ENCODE measurements at regions not wholly inside any gene's neighbourhood (a gene's known extent, or its start where the extent isn't known, plus 50 kb on each side); places are given as distances from the start of the nearest gene placed in this dataset.

- Histone ChIP-seq H3K27ac (no peak overlapping the region), H3K4me3 (no peak overlapping the region)
Observed at GRCh38 chr20:12673352-12673751, 335.4 kb upstream of the SPTLC3 start.

- no peak overlapping the region for H3K27ac ChIP-seq
- no peak overlapping the region for H3K4me3 ChIP-seq
Observed at GRCh38 chr20:12677925-12678324, 330.8 kb upstream of the SPTLC3 start.

GRCh38 chr20:12679447-12679846, 329.3 kb upstream of the SPTLC3 start:
- Histone ChIP-seq H3K4me3 (no peak overlapping the region), H3K27ac (no peak overlapping the region)

GRCh38 chr20:12682613-12683012, 326.2 kb upstream of the SPTLC3 start:
- Histone ChIP-seq H3K27ac (no peak overlapping the region), H3K4me3 (no peak overlapping the region)

GRCh38 chr20:12687476-12687875, 321.3 kb upstream of the SPTLC3 start:
- H3K27ac ChIP-seq: no peak overlapping the region

GRCh38 chr20:12695937-12696336, 312.8 kb upstream of the SPTLC3 start:
- H3K4me3 ChIP-seq: no peak overlapping the region

More at GRCh38 chr20:12687476-12687875, 321.3 kb upstream of the SPTLC3 start:
- no peak overlapping the region for H3K4me3 ChIP-seq

GRCh38 chr20:12698817-12699216, 310.0 kb upstream of the SPTLC3 start:
- no peak overlapping the region for H3K4me3 ChIP-seq
- no peak overlapping the region for H3K27ac ChIP-seq

More at GRCh38 chr20:12695937-12696336, 312.8 kb upstream of the SPTLC3 start:
- no peak overlapping the region for H3K27ac ChIP-seq

GRCh38 chr20:12699374-12700228, 309.2 kb upstream of the SPTLC3 start:
- H3K27ac ChIP-seq: no peak overlapping the region
- H3K4me3 ChIP-seq: no peak overlapping the region

- no peak overlapping the region for H3K27ac ChIP-seq
- no peak overlapping the region for H3K4me3 ChIP-seq
Observed at GRCh38 chr20:12700701-12701100, 308.1 kb upstream of the SPTLC3 start.

- Histone ChIP-seq H3K27ac (no peak overlapping the region), H3K4me3 (no peak overlapping the region)
Observed at GRCh38 chr20:12702312-12702711, 306.5 kb upstream of the SPTLC3 start.

GRCh38 chr20:12715371-12715770, 293.4 kb upstream of the SPTLC3 start:
- Histone ChIP-seq H3K27ac (no peak overlapping the region), H3K4me3 (no peak overlapping the region)

GRCh38 chr20:12715991-12716680, 292.6 kb upstream of the SPTLC3 start:
- Histone ChIP-seq H3K4me3 (no peak overlapping the region), H3K27ac (no peak overlapping the region)

- Histone ChIP-seq H3K4me3 (no peak overlapping the region), H3K27ac (no peak overlapping the region)
Observed at GRCh38 chr20:12717061-12717460, 291.7 kb upstream of the SPTLC3 start.

GRCh38 chr20:12718619-12719018, 290.2 kb upstream of the SPTLC3 start:
- no peak overlapping the region for H3K27ac ChIP-seq
- no peak overlapping the region for H3K4me3 ChIP-seq

GRCh38 chr20:12721636-12722035, 287.1 kb upstream of the SPTLC3 start:
- Histone ChIP-seq H3K27ac (no peak overlapping the region), H3K4me3 (no peak overlapping the region)

GRCh38 chr20:12722091-12722490, 286.7 kb upstream of the SPTLC3 start:
- Histone ChIP-seq H3K27ac (no peak overlapping the region), H3K4me3 (no peak overlapping the region)

- Histone ChIP-seq H3K27ac (no peak overlapping the region), H3K4me3 (no peak overlapping the region)
Observed at GRCh38 chr20:12723811-12724210, 285.0 kb upstream of the SPTLC3 start.

- no peak overlapping the region for H3K4me3 ChIP-seq
- H3K27ac ChIP-seq: no peak overlapping the region
Observed at GRCh38 chr20:12728782-12729181, 280.0 kb upstream of the SPTLC3 start.

GRCh38 chr20:12729326-12729725, 279.4 kb upstream of the SPTLC3 start:
- Histone ChIP-seq H3K4me3 (no peak overlapping the region), H3K27ac (no peak overlapping the region)

- no peak overlapping the region for H3K4me3 ChIP-seq
- H3K27ac ChIP-seq: no peak overlapping the region
Observed at GRCh38 chr20:12733811-12734210, 275.0 kb upstream of the SPTLC3 start.

GRCh38 chr20:12737497-12737896, 271.3 kb upstream of the SPTLC3 start:
- H3K4me3 ChIP-seq: no peak overlapping the region
- no peak overlapping the region for H3K27ac ChIP-seq
